GM21786 (cell line): ENCODE measurements at regions not wholly inside any gene's neighbourhood (a gene's known extent, or its start where the extent isn't known, plus 50 kb on each side); places are given as distances from the start of the nearest gene placed in this dataset.

ENCODE experiments used
- ATAC-seq: cut with Tn5 transposase; IDR thresholded peaks from one replicate; pipeline ENCODE4 v1.9.1; 2021; ENCODE audit not compliant: unreplicated experiment

DNA sequence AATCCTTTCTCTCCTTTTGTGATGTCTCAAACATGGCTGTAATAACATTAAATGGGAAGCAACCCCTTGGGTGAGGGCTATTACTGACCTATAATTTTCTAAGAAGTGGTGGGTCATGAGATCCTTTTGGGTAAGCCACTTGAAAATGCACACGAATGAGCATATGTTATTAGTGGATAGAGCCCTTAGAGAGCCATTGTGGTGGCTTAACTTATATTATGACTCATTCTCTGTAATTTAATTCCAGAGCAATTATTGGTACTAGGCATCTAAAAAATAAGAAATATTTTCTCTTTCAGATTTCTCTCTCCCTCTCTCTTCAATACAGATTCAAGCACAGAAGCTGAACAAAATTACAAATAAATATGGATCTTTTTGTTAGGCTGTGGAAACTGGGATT, 1177.4 kb upstream of the PHF14 start:
- ATAC-seq: no peak

DNA sequence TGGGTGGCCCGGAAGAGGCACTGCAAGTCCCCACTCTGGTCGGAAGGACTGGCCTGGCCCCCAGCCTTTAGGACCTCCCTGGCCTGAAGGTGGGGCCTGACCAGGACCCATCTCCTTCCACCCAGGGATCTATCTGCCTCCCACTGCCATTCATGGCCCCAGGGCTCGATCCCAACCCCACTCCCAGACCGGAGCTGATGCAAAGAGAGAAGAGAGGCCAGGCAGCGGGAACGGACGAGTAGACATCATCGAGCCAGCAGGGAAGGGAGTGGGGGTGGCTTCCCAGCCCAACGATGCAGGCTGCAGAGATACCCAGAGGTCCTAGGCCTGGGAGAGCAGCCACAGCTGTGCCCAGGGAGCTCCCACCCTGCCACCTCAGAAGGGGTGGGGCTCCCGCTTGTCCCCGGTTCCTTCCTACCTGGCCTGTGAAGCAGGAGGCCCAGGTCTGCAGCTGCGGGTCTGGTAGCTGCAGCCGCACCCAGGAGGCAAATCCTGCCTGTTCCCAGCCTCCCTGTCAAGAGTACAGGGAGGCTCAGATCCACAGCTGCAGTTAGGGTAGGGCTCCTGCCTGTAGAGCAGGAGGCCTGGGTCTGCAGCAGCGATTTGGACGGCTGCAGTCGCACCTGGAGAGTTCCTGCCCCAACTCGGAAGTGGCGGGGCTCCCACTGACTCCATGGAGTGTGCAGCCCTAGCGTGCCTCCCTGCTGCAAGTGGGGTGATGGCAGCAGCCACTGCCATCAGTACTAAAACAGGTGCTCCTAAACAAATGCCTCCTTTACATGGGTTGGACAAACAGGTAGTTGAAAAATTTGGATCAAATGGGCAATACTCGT, 1151.0 kb upstream of the PHF14 start:
- ATAC-seq: no peak

GRCh38 chr7:9835199-9835598, 1138.5 kb upstream of the PHF14 start:
- no peak for ATAC-seq

- no peak for ATAC-seq
Observed at GRCh38 chr7:9836671-9837070, 1137.0 kb upstream of the PHF14 start.

- no peak for ATAC-seq
Observed at GRCh38 chr7:9842301-9842700, 1131.4 kb upstream of the PHF14 start.

GRCh38 chr7:9846902-9847301, 1126.8 kb upstream of the PHF14 start:
- no peak for ATAC-seq

DNA sequence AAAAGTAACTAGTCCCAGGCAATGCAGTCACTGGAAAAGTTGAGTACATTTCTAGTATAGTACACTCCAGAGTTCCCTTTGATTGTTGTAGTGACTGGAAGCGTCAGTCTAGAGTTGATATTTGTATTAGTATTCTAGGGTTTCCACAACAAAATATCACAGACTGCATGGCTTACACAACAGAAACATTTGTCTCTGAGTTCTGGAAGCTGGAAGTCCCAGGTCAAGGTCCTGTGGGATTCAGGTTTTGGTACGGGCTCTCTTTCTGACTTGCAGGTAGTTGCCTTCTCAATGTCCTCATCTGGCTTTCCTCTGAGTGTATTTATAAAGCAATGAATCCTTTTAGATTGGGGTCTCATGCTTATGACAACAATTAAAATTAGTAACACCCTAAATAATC, 1119.1 kb upstream of the PHF14 start:
- no peak for ATAC-seq

DNA sequence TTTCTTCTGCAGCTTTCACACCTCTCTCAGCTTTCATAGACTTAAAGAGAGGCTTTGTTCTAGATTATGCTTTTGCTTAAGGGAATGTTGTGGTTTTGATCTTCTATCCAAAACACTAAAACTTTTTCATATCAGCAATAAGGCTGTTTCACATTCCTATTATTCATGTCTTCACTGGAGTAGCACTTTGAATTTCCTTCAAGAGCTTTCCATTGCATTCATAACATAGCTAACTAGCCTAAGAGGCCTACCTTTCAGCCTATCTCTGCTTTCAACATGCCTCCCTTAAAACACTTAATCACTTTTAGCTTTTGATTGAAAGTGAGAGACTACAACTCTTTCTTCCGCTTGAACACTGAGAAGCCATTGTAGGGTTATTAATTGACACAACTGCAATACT, 1117.0 kb upstream of the PHF14 start:
- ATAC-seq: no peak

DNA sequence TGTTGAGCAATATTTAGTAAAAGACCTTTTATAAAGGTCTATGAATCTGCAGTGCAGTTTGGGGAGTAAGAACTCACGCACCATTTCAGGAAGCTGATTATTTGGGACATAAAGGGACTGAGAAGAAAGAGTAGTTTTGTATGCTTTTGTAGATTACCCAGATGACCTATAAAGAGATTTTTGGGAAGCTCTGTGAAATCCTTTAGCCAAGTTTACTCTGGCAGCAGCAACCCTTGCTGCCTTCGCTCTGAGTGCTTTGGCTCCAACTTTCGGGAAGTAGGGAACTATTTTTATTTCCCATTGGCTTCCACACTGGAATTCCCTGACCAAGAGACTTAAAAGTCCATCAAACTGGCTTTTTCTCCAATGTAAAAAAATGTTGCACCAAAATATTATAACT, 1110.1 kb upstream of the PHF14 start:
- no peak for ATAC-seq

GRCh38 chr7:9869151-9869550, 1104.5 kb upstream of the PHF14 start:
- no peak for ATAC-seq

DNA sequence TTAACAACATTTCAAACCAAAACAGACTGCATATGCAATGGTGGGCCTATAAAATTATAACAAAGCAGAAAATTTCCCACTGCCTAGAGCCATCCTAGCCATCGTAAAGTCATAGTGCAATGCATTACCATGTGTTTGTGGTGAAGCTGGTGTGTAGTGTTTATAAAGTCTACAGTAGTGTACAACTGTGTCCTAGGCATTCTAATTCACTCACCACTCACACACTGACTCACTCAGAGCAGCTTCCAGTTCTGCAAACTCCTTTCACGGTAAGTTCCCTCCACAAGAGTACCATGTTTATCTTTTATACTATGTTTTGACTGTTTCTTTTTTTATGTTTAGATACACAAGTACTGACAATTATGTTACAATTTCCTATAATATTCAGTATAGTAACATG, 1104.1 kb upstream of the PHF14 start:
- ATAC-seq: no peak

- no peak for ATAC-seq
Observed at GRCh38 chr7:9870674-9871073, 1103.0 kb upstream of the PHF14 start.

DNA sequence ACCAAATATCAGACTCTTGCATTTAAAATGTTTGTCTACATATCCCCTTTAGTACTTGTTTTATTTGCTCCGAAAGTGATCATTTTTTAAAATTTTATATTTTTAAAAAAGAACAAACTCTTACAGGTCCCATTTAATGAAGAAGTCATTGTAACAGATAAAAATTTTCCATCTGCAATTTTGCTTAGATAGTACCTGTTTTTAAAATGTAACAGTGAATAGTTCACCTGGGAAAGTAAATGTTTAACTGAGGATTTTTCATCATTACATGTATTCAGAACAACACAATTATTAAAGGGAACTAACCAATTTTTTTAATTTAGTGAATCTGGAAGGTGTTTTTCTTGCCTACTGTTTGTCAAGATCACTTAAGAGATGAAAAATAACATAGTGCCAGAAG, 1099.5 kb upstream of the PHF14 start:
- ATAC-seq: no peak

DNA sequence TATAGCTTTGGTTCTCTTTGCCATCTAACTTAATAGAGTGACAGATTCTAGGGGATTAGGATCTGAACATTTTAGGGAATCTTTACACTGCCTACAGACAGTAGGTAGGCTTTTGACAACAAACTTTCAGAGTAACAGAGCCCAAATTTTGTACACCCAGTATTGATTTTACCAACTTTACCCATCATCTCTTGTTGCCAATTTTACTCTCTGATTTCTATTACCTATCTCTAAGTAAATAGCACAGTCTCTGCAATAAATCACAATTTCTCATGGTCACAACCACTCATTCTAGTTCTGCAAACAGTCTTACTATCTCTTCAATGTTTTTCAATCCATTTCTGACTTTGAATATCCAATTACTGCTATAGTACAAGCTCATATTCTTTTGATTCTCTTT, 1097.6 kb upstream of the PHF14 start:
- no peak for ATAC-seq

DNA sequence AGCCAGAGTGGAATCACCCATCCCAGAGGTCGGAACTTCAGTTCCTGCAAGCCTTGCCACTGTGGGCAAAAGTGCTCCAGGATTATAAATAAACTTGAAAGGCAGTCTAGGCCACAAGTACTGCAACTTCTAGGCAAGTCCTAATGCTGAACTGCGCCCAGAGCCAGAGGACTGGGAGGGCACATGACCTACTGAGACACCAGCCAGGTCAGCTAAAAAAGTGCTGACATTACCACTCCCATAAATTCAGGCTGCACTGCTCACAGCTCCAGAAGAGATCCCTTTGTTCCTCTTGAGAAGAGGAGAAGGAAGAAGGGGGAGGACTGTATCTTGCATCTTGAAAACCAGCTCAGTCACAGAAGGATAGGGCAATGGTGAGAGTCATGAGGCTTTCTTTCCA, 1084.1 kb upstream of the PHF14 start:
- ATAC-seq: no peak

GRCh38 chr7:9890092-9890491, 1083.6 kb upstream of the PHF14 start:
- no peak for ATAC-seq

DNA sequence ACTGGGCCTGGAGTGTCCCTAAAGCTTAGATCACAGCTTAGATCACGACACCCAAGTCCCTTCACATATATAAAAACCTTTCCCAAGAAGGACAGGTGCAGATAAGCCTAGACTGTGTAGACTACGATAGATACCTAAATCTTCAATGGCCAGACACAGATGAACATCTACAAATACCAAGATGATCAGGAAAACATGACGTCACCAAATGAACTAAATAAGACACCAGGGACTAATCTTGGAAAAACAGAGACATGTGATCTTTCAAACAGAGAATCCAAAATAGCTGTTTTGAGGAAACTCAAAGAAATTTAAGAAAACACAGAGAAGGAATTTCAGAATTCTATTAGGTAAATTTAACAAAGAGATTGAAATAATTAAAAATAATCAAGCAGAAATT, 1082.6 kb upstream of the PHF14 start:
- no peak for ATAC-seq

DNA sequence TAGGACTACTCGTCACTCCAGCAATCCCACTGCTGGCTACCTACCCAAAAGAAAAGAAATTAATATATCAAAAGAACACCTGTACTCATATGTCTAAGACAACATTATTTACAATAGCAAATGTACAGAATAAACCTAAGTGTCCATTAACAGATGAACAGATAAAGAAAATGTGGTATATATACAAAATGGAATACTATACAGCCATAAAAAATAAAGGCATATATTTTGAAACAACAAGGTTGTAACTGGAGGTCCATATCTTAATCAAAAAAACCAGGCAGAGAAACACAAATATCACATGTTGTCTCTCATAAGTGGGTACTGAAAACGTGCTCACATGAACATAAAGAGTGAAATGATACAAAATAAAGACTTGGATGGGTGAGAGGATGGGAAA, 1073.3 kb upstream of the PHF14 start:
- no peak for ATAC-seq

DNA sequence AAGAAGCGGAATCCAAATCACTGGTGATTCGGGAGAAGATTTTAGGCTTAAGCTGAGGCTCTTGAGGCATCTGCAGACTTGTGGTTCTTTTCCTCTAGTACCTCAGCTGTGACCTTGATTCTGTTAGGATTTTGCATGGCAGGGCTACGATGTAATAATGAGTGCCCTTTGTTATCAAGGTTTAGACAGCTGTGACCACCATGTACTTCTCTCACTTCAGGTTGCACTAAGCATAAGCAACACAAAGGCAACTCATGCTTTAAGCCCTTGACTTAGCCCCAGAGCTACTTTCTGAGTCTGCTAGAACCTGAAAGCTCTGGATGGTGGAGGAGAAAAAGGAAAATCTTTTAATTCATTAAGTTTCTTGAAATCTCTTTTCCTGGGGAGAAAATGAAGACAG, 1052.3 kb upstream of the PHF14 start:
- no peak for ATAC-seq

- no peak for ATAC-seq
Observed at GRCh38 chr7:9937944-9938631, 1035.6 kb upstream of the PHF14 start.

GRCh38 chr7:9939176-9939575, 1034.5 kb upstream of the PHF14 start:
- no peak for ATAC-seq

DNA sequence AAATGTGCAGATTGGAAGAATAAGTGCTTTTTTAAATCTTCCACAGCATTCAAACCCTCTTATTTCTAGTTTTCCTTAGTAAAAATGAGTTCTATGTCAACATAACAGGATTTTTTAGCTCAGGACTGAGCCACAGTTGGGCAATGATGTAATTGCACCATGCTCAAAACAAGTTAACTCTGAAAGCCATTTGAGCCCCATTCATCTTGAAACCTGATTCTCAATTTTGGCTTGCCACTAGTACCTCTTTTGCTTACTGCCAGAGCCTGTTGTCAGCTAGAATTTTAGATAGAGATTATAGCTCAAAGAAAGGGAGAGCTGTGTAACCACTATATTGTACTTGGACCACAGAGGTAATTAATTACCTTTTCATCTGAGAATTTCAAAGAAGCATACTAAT, 1028.5 kb upstream of the PHF14 start:
- ATAC-seq: no peak

DNA sequence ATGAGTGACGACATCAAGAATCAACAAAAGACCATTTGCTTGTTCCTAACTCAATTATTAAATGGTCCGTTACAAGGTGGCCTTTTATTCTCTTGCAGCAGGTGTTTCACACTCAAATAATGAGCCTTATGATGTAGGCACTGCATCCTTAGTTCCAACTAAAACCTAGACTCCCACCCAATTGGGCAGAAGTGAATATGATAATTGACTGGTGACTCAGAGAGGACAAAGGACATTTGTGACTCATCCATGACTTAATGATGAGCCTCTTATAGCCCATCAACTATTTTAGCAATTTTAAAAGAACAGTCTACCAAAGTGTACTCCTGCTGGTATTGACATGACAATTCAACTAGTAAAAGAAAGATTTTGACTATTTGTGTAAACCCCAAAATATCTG, 1027.8 kb upstream of the PHF14 start:
- ATAC-seq: no peak
